ENCODE measurements at regions not wholly inside any gene's neighbourhood (a gene's known extent, or its start where the extent isn't known, plus 50 kb on each side); places are given as distances from the start of the nearest gene placed in this dataset.

DNA sequence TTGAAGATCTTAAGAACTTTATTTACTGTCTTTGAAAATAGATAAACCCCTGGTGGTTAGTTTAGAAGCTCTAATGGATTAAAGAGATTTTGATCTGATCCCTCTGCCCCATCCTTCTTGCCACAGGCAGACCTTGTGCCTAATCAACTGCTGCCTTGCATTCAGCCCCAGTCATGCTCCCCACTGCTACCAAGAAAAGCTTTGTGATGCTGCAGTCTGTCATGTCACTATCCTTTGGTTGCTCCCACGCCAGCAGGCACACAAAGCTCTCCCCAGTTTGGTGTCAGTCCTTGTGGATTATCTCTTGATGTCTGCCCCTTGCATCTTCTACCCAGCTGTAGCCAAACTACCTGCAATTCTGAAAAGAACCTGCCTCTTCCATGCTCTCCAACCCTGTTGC lies 112.2 kb downstream of the MTNR1B start:
- no peak for TF ChIP-seq EZH2 (IDR thresholded peaks at IDR 0.05; ENCODE audit: low read depth)
- TF ChIP-seq, protein P1, sequence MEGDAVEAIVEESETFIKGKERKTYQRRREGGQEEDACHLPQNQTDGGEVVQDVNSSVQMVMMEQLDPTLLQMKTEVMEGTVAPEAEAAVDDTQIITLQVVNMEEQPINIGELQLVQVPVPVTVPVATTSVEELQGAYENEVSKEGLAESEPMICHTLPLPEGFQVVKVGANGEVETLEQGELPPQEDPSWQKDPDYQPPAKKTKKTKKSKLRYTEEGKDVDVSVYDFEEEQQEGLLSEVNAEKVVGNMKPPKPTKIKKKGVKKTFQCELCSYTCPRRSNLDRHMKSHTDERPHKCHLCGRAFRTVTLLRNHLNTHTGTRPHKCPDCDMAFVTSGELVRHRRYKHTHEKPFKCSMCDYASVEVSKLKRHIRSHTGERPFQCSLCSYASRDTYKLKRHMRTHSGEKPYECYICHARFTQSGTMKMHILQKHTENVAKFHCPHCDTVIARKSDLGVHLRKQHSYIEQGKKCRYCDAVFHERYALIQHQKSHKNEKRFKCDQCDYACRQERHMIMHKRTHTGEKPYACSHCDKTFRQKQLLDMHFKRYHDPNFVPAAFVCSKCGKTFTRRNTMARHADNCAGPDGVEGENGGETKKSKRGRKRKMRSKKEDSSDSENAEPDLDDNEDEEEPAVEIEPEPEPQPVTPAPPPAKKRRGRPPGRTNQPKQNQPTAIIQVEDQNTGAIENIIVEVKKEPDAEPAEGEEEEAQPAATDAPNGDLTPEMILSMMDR (conservative IDR thresholded peaks at IDR 0.05) = no peak
